Sigmoid colon (tissue), 4 donors: ENCODE measurements at regions not wholly inside any gene's neighbourhood (a gene's known extent, or its start where the extent isn't known, plus 50 kb on each side); places are given as distances from the start of the nearest gene placed in this dataset.

Experiments used
- EP300 ChIP-seq, 4 donors: sonication (generic); formaldehyde crosslinking; IDR thresholded peaks; one replicate each; pipeline ENCODE4 v1.6.1; 2017; ENCODE audit warnings: antibody characterized with exemption in 4 of 4
- POLR2A ChIP-seq, 2 donors: fragments of 450-650 bp; IDR thresholded peaks; one replicate each; pipeline ENCODE4 v1.6.1; 2016; ENCODE audit warnings: antibody characterized with exemption in 2 of 2, mild to moderate bottlenecking in 2 of 2, moderate library complexity in 2 of 2
- POLR2AphosphoS5 ChIP-seq, 4 donors: sonication (generic); formaldehyde crosslinking; IDR thresholded peaks; one replicate each; pipeline ENCODE4 v1.6.1; 2017; ENCODE audit warnings: antibody characterized with exemption in 4 of 4
- TF ChIP-seq, protein P1 (sequence below), 4 experiments: fragments of 450-650 bp in 3 of 4; fragments of 200-600 bp in 1 of 4; IDR thresholded peaks; one replicate each; pipeline ENCODE4 v1.5.1; 2016 to 2019; ENCODE audit warnings: antibody characterized with exemption in 4 of 4, mild to moderate bottlenecking in 3 of 4, moderate library complexity in 2 of 4

DNA sequence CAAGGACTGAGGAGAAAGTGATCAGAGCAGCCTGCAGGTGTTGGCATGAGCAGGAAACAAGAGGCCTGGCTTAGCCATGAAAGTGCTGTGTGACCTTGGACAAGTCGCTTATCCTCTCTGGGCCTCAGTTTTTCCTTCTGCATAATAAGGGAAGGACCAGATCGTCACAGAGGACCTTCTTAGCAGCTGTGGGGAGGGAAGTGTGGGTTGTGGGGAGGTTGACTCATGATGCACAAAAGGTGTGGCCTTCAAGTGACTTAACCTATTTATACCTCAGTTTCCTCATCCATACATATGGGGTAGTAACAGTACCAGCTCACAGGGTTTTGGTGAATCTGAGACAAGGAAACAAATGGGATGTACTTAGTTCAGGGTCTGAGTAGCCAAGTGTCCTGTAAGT lies 658.8 kb downstream of the MATN1 start:
- TF ChIP-seq POLR2A (IDR thresholded peaks at IDR 0.05), result no peak
- TF ChIP-seq, protein P1, sequence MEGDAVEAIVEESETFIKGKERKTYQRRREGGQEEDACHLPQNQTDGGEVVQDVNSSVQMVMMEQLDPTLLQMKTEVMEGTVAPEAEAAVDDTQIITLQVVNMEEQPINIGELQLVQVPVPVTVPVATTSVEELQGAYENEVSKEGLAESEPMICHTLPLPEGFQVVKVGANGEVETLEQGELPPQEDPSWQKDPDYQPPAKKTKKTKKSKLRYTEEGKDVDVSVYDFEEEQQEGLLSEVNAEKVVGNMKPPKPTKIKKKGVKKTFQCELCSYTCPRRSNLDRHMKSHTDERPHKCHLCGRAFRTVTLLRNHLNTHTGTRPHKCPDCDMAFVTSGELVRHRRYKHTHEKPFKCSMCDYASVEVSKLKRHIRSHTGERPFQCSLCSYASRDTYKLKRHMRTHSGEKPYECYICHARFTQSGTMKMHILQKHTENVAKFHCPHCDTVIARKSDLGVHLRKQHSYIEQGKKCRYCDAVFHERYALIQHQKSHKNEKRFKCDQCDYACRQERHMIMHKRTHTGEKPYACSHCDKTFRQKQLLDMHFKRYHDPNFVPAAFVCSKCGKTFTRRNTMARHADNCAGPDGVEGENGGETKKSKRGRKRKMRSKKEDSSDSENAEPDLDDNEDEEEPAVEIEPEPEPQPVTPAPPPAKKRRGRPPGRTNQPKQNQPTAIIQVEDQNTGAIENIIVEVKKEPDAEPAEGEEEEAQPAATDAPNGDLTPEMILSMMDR (IDR thresholded peaks at IDR 0.05), result no peak
- TF ChIP-seq POLR2AphosphoS5 (IDR thresholded peaks at IDR 0.05), result no peak
- TF ChIP-seq EP300 (IDR thresholded peaks at IDR 0.05), result no peak
